NCI-H2171 (cell line): ENCODE measurements at regions not wholly inside any gene's neighbourhood (a gene's known extent, or its start where the extent isn't known, plus 50 kb on each side); places are given as distances from the start of the nearest gene placed in this dataset.

Experiments
- DNase-seq: peaks from one replicate; lab custom pipeline; 2025; lab: John Stamatoyannopoulos, UW

DNA sequence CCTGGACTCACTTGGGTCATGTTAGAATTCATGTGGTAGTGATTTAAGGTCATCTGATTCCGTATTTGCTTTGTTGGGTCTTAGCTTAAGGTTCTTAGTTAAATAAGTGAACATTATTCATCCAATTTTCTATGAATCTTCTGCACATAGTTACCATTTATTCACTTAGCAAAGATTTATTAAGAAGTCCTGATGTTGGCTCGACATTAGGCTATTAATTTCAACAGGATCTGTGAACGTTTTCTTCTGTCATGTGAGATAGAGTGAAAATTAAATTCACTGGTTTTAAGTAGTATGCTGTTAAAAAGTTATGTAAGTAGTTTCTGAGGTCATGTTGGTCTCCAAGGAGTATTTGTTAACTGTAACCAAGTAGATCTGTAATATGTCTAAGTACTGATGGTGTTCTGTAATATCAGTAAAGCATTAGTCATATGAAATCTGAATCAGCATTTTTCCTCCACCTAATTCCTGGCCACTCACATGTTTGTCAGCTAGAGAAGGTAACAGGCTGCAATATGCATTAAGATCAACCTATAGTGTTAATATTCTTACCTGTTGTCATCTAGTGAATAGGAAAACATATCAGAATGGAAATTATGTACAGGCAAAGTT lies 155.6 kb downstream of the PCDH7 start:
- DNase-seq, result no peak

DNA sequence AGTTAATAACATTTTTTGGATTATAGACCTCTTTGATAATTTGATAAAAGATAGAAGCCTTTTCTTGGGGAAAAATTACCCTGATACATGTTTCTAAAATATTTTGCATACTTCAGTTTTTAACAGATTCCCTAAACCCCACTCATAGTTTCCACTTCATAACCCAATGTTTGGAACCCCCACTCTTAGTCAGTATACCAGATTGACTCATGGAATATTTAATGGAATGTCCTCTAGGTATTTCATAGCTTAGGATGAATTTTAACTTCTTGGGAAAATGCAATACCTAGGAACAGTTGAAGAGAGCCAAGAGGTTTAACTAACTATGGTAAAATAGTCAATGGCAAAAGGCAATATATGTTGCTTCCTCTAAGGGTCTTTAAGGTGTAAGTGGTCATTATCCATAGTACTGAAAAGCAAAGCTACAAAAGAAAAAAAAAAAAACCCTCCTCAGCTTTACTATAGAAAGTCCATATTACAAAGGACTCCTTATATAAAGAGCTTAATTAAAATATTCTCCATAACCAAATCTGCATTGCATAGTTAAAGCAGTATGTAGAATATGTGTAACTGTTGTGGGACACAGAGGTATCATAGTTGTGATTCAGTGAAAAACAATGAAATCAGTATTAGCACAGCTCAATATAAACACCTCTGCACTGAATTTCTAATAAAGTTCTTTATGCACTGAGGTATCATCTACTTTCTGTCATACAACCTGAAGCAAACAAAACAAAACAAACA lies 159.9 kb downstream of the PCDH7 start:
- DNase-seq, result no peak

DNA sequence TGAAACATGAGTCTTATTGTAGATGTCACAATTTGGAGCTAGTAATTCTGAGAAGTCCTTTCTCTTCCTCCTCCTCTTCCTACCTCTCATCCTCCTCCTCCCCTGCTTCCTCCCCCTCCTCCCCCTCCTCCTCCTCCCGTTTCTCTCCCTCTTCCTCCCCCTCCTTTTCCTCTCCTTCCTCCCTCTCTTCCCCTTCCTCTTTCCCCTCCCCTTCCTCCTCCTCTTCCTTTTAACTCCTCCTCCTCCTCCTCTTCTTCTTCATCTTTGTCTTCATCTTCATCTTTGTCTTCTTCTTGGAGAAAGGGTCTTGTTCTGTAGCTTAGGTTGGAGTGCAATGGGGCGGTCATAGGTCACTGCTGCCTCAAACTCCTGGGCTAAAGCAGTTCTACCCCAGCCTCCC lies 161.8 kb downstream of the PCDH7 start:
- DNase-seq, result no peak

- DNase-seq, result no peak
These were observed 162.3 kb downstream of the PCDH7 start for GRCh38 chr4:30882443-30882842.

DNA sequence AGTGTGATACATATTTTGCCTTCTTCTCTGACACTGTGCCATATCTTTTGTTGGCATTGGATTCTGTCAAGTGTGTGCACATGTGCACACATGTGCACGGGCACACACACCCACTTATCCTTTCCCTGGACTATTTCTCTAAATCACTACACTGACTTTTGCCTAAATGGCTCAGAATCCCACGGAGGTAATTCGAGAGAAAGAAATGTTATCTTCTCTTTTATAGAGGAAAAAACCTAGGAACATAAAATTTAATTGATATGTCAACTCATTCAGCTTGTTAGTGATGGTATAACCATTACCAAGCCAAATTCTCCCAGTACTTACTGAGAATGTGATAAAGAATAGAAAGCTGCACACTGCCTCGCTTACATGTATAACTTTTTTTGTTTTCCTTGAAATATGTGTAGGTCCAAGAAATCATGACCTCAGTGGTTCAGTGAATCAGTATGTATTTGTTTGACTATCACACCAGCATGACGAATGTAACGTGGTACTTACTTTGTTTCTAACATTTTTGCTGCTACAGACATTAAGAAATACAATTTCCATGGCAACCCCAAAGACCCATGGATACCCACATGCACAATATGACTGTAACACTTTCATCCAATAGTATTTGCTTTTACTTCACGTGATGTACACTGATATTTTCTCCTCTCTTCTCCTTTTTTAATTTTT lies 163.0 kb downstream of the PCDH7 start:
- no peak for DNase-seq

- no peak for DNase-seq
These were observed 181.6 kb downstream of the PCDH7 start for GRCh38 chr4:30901461-30902451.

DNA sequence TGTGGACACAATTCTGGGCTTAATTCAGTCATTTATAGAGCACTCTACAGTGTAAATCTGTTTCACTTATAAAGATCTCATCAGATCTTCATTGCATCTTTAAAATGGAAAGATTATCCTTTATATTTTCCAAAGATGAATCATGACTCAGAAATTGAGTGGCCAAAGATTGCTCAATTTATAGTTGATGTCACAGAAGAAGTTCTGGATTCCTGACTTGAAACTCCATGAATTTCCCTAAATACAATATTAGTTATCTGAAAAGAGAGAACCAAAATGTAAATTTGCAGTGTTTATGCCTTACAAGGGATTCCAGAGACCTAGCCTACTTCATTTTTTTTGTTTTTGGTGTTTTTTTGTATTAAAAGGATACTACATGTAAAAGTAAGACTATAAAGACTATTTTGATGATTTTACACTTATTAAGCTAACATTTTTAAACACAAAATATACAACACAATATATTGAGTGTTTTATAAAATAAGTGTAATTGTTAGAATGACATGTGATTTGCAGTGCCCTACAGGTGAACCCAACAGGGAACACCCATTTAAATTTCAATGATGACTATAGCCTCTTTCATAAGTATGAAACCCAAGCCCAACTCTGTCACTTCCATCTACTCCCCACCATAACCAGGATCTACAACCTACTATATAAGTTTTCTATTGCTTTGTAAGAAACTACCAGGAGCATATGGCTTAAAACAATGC lies 183.5 kb downstream of the PCDH7 start:
- no peak for DNase-seq

- DNase-seq, result no peak
These were observed 184.0 kb downstream of the PCDH7 start for GRCh38 chr4:30904215-30904555.

DNA sequence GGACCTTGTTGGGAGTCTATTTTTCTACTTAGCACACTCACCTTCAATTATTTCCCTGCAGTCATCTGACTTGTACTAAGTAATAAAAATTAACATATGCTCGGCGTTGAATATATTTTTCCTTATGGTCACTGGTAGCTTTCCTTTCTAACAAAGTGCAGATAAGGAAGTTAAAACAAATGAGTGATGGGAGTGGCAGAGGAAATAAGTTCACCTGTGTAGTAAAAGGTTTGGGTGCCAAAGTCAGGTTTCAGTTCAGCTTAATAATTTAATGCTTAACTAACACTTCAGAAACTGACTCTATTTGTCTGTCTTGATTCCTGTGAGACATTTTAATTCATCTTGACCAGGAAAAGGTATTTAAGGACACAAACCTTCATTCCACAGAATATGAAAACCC lies 184.4 kb downstream of the PCDH7 start:
- DNase-seq, result no peak

DNA sequence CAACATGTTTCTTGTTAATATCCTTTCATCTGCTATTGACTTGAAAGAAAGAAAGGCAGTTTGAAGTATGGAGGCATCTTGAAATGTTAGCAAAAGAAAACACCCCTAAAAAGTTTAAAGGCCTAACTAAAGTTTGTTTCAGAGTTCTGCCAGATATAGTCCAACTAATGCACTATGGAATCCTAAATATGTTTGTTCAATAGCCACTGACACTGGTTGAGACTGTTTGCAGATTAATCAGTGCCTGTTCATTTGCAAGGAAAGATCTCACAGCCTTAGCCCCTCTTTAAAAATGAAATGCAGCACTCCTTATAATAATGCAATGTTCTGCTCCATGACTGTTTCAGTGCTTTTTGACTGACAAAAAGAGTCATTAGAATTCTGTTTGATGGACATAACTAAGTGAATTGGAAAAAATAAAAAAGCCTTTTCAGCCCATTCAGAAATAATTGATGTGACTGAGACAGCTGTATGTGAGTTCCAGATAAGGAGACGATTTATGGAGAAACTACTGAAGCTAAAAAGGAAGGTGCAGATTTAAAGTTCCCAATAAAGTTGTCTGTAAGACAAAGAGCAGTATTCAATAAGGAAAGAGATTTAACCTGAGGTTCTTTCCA lies 192.0 kb downstream of the PCDH7 start:
- DNase-seq, result no peak

DNA sequence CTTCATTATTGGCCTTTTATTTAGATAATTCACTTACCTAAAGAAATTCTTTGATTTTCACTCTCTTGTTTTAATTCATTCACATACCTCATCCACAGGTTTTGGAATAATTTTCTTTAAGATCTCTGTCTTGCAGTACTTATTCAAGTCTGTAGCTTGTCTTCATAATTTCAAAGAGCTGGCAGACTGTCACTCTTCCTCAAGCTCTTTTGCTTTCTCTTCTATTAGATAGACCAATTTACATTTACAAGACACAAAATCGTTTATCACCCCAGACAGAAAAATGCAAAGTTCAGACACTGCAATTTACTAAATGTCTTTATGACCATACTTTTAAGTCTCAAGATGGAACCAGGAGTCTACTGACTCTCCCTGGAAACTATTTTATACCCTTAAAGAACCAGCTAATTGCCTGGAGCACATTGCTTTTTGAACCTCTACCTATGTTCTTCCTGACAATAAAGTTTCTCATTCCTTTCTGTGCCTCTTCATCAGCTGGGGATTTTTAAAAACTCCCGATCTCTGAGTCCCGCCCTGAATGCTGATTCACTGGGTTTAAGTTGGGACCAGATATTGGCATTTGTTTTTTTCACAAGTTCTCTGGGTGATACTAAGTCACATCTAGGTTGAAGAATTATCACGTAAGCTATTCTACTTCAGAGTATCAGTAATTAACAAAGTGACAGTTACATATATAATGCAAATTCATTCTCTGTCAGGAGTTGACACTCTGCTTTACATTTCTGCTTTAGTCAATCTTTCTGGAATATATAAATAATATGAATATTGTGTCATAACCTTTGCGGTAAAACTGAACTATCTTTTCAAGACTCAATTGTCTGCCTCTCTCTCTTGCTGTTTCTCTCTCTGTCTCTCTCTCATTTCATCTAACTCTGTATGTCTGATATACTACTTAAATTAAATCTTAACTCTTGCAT lies 196.4 kb downstream of the PCDH7 start:
- no peak for DNase-seq

DNA sequence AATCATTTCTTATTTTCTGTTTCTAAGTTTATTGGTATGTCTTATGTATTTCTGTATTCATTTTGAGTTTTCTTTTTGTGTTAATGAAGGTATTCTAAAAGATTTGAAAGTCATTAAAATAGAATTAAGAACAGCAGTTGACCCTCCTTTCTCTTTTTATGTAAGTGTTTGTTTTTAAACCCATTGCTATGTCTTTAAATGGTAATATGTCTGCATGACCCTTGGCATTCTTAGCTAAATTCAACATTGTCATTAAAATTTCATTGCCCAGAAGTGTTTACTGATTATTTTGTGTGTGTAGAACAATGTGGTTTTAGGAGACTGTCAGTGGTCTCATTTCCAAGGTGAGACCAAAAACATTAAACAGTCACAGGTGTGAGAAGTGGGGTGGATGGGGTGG lies 197.8 kb downstream of the PCDH7 start:
- no peak for DNase-seq

DNA sequence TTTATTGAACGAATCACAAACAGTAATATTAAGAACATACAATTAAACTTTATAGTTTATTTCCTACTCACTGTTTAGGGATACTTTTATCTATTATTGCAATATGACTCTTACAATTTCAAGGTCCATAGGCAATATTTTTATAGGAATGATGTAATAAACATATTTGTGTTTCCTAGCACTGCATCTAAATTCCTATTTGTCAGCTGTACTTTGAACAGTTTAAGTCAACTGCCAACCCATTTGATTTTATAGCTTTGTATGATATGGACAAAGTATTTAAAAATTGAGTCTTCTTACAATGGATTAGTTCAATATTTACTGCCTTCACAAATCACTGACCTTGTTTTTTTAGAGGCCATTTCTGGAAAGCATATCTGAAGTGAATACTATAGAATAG lies 199.3 kb downstream of the PCDH7 start:
- DNase-seq, result no peak

DNA sequence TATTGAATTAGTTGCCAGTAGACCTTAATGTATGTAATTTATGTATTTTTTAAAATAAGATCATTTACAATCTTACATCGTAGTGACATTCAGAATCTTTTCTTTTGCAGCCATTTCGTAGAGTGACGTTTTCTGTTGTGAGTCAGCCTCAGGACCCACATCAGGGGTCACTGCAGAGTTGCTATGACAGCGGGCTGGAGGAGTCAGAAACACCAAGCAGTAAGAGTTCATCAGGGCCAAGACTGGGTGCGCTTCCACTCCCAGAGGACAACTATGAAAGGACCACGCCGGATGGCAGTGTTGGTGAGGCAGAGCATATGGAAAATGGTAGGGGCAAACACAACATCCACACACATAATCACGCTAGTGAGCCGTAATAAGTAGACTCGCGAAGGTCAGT lies 199.9 kb downstream of the PCDH7 start:
- no peak for DNase-seq

DNA sequence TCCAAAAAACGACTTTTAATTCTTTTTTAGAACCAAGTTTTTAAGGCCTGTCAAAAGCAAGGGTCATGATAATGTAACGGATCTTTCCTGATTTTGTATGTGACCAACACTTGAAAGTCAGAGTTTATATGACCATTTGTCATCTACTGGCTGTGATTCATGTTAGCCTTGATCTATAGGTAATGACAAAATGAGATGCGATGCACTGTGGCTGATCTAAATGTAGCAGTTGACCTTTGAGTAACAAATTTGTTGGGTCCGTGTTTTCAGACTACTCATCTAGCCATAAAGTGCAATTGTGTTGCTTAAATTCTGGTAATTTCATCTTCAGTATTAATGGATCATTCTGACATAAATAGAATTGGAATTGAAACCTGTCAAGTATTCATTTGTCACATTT lies 202.5 kb downstream of the PCDH7 start:
- DNase-seq, result no peak

DNA sequence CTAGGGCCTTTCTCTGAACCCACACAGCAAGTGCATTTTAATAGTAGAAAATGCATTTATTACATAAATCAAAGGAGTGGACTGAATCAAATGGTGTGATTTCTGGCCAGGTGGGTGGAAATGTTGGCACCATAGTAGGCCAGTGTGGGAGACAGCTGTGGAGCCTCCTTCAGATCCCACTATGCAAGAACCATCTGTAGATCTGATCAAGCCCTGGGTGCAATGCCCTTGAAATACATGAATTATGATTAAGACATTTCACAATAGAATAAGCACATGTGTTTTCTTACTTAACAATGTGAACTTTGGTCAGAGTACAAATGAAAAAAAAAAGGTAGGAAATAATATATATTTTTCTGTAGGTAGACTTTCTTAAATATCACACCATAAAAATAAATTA lies 204.3 kb downstream of the PCDH7 start:
- no peak for DNase-seq

DNA sequence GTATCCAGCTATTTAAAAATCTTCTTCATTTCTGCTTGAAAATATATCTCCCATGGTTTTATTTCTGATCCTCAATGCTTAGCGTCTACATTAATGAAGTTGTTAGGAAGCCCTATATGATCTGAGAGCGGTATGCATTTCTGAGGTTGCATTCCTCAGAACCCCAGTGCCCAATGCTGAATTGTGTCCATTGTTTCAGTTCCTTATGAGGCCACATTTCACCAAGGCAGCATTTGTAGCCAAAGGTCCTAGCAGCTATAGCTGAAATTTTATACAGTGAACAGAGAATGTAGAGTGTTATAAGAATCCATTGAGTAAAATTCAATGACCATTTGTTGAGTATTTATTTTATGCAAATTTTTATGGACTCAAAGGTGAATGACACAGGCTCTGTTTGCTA lies 209.5 kb downstream of the PCDH7 start:
- no peak for DNase-seq

- DNase-seq, result no peak
These were observed 210.1 kb downstream of the PCDH7 start for GRCh38 chr4:30930276-30930675.

GRCh38 chr4:30932581-30932980 lies 212.4 kb downstream of the PCDH7 start:
- no peak for DNase-seq

DNA sequence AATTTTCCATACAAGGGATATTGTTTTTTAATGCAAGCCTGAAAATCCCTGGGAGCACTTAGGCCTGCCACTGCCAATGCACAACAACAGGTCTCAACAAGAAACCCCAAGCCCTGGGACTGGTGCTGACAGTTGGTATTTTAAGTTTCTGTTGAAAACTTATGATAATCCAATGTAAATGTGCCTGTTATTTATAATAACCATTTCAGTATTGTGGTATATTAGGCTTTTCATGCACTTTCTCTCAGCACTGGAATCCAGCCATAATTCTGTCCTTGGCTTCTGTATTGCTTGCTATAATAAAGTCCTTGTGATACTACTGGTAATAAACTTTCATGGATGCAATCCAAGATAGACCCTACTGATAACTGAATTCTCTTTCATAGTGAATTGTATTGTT lies 218.9 kb downstream of the PCDH7 start:
- no peak for DNase-seq
